ENCODE measurements at regions not wholly inside any gene's neighbourhood (a gene's known extent, or its start where the extent isn't known, plus 50 kb on each side); places are given as distances from the start of the nearest gene placed in this dataset.

- H3K4me1 ChIP-seq (ENCODE audit: insufficient read depth, low read length, severe bottlenecking): no peaks in the 10 kb centered on the region
- TF ChIP-seq CTCF (IDR thresholded peaks at IDR 0.05; ENCODE audit: low read length): no peak
- no peak for TF ChIP-seq EZH2 (IDR thresholded peaks at IDR 0.05; ENCODE audit: borderline replicate concordance, low read length)
- H2AFZ ChIP-seq (ENCODE audit: low read length): no peak overlapping the region
- H3K4me3 ChIP-seq (ENCODE audit: low read depth, low read length, poor library complexity, severe bottlenecking): no peak overlapping the region
- no peak overlapping the region for H3K27ac ChIP-seq (ENCODE audit: low read depth, low read length, poor library complexity, severe bottlenecking)
- H3F3A ChIP-seq (ENCODE audit: insufficient read depth, low read length): no peaks in the 10 kb centered on the region
- no peaks in the 10 kb centered on the region for H3K79me2 ChIP-seq (ENCODE audit: insufficient read depth, low read length)
- no peaks in the 10 kb centered on the region for H3K9me3 ChIP-seq (ENCODE audit: low read length)
- H3K9ac ChIP-seq (ENCODE audit: low read length): no peak overlapping the region
- H3K27me3 ChIP-seq (ENCODE audit: insufficient read depth, low read length): no peaks in the 10 kb centered on the region
- no peak overlapping the region for H3K4me2 ChIP-seq (ENCODE audit: low read length)
- no peaks in the 10 kb centered on the region for H4K20me1 ChIP-seq (ENCODE audit: insufficient read depth, low read length)
- no peaks in the 10 kb centered on the region for H3K36me3 ChIP-seq (ENCODE audit: insufficient read depth, low read length)
- no peaks in the 10 kb centered on the region for H3K9me2 ChIP-seq (ENCODE audit: low read depth, low read length)
These were observed 81.3 kb downstream of the CHST1 start for GRCh38 chr11:45583981-45584566.

DNA sequence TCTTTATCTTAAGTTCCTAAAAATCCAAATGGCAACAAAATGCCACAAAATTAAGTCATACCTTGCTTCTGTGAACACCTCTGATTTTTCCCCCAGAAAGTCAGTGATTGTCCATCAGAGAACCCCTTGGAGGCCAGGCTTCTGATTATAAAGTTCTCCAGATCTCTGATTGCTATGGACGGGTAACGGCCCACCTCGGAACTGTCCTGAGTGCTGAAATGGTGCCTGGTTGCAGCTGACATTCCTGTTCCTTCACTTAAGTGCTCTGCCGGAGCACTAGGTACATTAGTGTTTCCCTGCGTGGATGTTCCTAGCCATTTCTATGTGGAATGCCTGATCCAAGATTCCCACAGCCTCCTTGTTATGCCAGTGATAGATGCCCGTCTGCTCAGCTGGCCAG, 85.0 kb downstream of the CHST1 start:
- no peaks in the 10 kb centered on the region for H3K4me1 ChIP-seq (ENCODE audit: insufficient read depth, low read length, severe bottlenecking)
- H3K27me3 ChIP-seq (ENCODE audit: insufficient read depth, low read length): 0 out of 2 replicates have a peak, but pooled peaks cover 7% of the 10 kb centered on the region
- H3K36me3 ChIP-seq (ENCODE audit: insufficient read depth, low read length): no peaks in the 10 kb centered on the region
- H4K20me1 ChIP-seq (ENCODE audit: insufficient read depth, low read length): no peaks in the 10 kb centered on the region
- no peaks in the 10 kb centered on the region for H3K79me2 ChIP-seq (ENCODE audit: insufficient read depth, low read length)
- H3F3A ChIP-seq (ENCODE audit: insufficient read depth, low read length): no peaks in the 10 kb centered on the region
- H3K9ac ChIP-seq (ENCODE audit: low read length): no peak overlapping the region
- no peak overlapping the region for H2AFZ ChIP-seq (ENCODE audit: low read length)
- H3K9me3 ChIP-seq (ENCODE audit: low read length): no peaks in the 10 kb centered on the region
- TF ChIP-seq CTCF (IDR thresholded peaks at IDR 0.05; ENCODE audit: low read length): no peak
- no peak overlapping the region for H3K27ac ChIP-seq (ENCODE audit: low read depth, low read length, poor library complexity, severe bottlenecking)
- no peak overlapping the region for H3K4me2 ChIP-seq (ENCODE audit: low read length)
- no peak overlapping the region for H3K4me3 ChIP-seq (ENCODE audit: low read depth, low read length, poor library complexity, severe bottlenecking)
- H3K9me2 ChIP-seq (ENCODE audit: low read depth, low read length): no peaks in the 10 kb centered on the region

GRCh38 chr11:45578316-45578715, 87.1 kb downstream of the CHST1 start:
- H3K4me2 ChIP-seq (ENCODE audit: low read length): no peak overlapping the region
- TF ChIP-seq CTCF (IDR thresholded peaks at IDR 0.05; ENCODE audit: low read length) (no peak), EZH2 (IDR thresholded peaks at IDR 0.05; ENCODE audit: borderline replicate concordance, low read length) (no peak)
- H3K79me2 ChIP-seq (ENCODE audit: insufficient read depth, low read length): no peaks in the 10 kb centered on the region
- H3K4me1 ChIP-seq (ENCODE audit: insufficient read depth, low read length, severe bottlenecking): no peaks in the 10 kb centered on the region
- H3K27me3 ChIP-seq (ENCODE audit: insufficient read depth, low read length): peaks cover 10% of the 10 kb centered on the region; the same call in 1 of the 2 replicates
- H3K27ac ChIP-seq (ENCODE audit: low read depth, low read length, poor library complexity, severe bottlenecking): no peak overlapping the region
- H3F3A ChIP-seq (ENCODE audit: insufficient read depth, low read length): no peaks in the 10 kb centered on the region
- H3K36me3 ChIP-seq (ENCODE audit: insufficient read depth, low read length): no peaks in the 10 kb centered on the region
- no peak overlapping the region for H2AFZ ChIP-seq (ENCODE audit: low read length)
- H4K20me1 ChIP-seq (ENCODE audit: insufficient read depth, low read length): no peaks in the 10 kb centered on the region
- no peak overlapping the region for H3K9ac ChIP-seq (ENCODE audit: low read length)
- H3K4me3 ChIP-seq (ENCODE audit: low read depth, low read length, poor library complexity, severe bottlenecking): no peak overlapping the region
- no peaks in the 10 kb centered on the region for H3K9me3 ChIP-seq (ENCODE audit: low read length)
- no peaks in the 10 kb centered on the region for H3K9me2 ChIP-seq (ENCODE audit: low read depth, low read length)
